ENCODE measurements at regions not wholly inside any gene's neighbourhood (a gene's known extent, or its start where the extent isn't known, plus 50 kb on each side); places are given as distances from the start of the nearest gene placed in this dataset.
"Not testable (repeated sequence)": the region's sequence is repeated elsewhere in the genome, so short reads cannot be mapped to it uniquely, and the experiment has no call there.

- no peak for ATAC-seq
- no peak for DNase-seq
- TF ChIP-seq CTCF (IDR thresholded peaks at IDR 0.05) = no peak
- no peak overlapping the region for H3K4me3 ChIP-seq
- no peak overlapping the region for H3K27ac ChIP-seq
- peaks cover 0 to 63% (median 44%) of the 10 kb centered on the region in 7 donors for H3K27me3 ChIP-seq
- H3K4me1 ChIP-seq = no peaks in the 10 kb centered on the region
- H3K9me3 ChIP-seq = no peaks in the 10 kb centered on the region
- intact Hi-C loops (cut with DNase I) = no loop called here
- H3K36me3 ChIP-seq = no peaks in the 10 kb centered on the region
Measured at GRCh38 chr6:167230288-167230687, 60.8 kb upstream of the UNC93A start.

- Histone ChIP-seq H3K4me1 (no peaks in the 10 kb centered on the region), H3K27ac (no peak overlapping the region), H3K4me3 (no peak overlapping the region), H3K27me3 (peaks cover 0 to 64% (median 34%) of the 10 kb centered on the region in 7 donors), H3K9me3 (no peaks in the 10 kb centered on the region), H3K36me3 (no peaks in the 10 kb centered on the region)
- intact Hi-C loops (cut with DNase I) = no loop called here
- 48 to 50% methylated on average over 3 of the region's 3 CpGs for WGBS, 2 donors
- ATAC-seq = no peak
- no peak for TF ChIP-seq CTCF (IDR thresholded peaks at IDR 0.05)
- DNase-seq = no peak
Measured at GRCh38 chr6:167232356-167232755, 58.8 kb upstream of the UNC93A start.

- WGBS, 2 donors = 37 to 53% methylated on average over 6 of the region's 6 CpGs
- DNase-seq (no peak), ATAC-seq (no peak)
- H3K27me3 ChIP-seq = peaks cover 0 to 53% (median 26%) of the 10 kb centered on the region in 7 donors
- H3K9me3 ChIP-seq = no peaks in the 10 kb centered on the region
- intact Hi-C loops (cut with DNase I) = no loop called here
- H3K4me1 ChIP-seq = no peaks in the 10 kb centered on the region
- no peaks in the 10 kb centered on the region for H3K36me3 ChIP-seq
- no peak overlapping the region for H3K27ac ChIP-seq
- no peak overlapping the region for H3K4me3 ChIP-seq
- TF ChIP-seq CTCF (IDR thresholded peaks at IDR 0.05) = no peak
Measured at GRCh38 chr6:167233490-167233889, 57.6 kb upstream of the UNC93A start.

DNA sequence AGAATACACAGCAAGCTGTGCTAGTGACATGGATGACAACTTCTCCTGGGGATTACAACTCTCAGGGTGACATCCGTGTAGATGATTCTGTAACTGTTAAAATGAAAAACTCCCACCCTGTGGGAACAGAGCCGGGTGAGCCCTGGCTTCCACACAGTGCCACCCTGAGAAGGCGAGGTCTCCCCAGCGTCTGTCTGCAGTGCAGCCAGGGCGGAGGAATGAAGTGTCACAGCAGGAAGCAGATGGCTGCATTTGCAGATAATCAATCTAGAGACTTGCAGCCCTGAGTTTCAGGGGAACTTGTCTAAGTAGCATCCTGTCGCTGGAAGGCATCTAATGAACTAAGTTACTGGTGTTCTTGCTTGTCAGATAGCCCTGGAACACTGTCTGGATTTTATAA, 56.5 kb upstream of the UNC93A start:
- H3K4me1 ChIP-seq; intact Hi-C loops (cut with DNase I); ATAC-seq; H3K4me3 ChIP-seq; H3K9me3 ChIP-seq; H3K36me3 ChIP-seq; DNase-seq; H3K27ac ChIP-seq: not testable (repeated sequence)
- peaks cover 0 to 42% (median 15%) of the 10 kb centered on the region in 7 donors for H3K27me3 ChIP-seq
- 8 to 30% methylated on average over 3 of the region's 6 CpGs for WGBS, 2 donors

GRCh38 chr6:167235005-167235404, 56.1 kb upstream of the UNC93A start:
- 64 to 66% methylated on average over 9 of the region's 9 CpGs for WGBS, 2 donors
- TF ChIP-seq CTCF (IDR thresholded peaks at IDR 0.05) = no peak
- Histone ChIP-seq H3K9me3 (no peaks in the 10 kb centered on the region), H3K36me3 (no peaks in the 10 kb centered on the region), H3K27me3 (peaks cover 0 to 37% (median 13%) of the 10 kb centered on the region in 7 donors), H3K27ac (no peak overlapping the region), H3K4me3 (no peak overlapping the region), H3K4me1 (no peaks in the 10 kb centered on the region)
- intact Hi-C loops (cut with DNase I) = no loop called here
- DNase-seq = no peak
- no peak for ATAC-seq

All from heart right ventricle (tissue), 16 donors.